DOHH2 (cell line): ENCODE measurements at regions not wholly inside any gene's neighbourhood (a gene's known extent, or its start where the extent isn't known, plus 50 kb on each side); places are given as distances from the start of the nearest gene placed in this dataset.

Experiments
- H3F3A ChIP-seq: fragments of 200-600 bp; sonication (generic), shearing (Covaris generic); 2 replicates; pipeline ENCODE4 v1.6.0; 2016; ENCODE audit warnings: antibody characterized with exemption, mild to moderate bottlenecking; ENCODE audit not compliant: control insufficient read depth, insufficient read depth
- H3K27ac ChIP-seq: fragments of 200-600 bp; sonication (generic); 2 replicates; pipeline ENCODE4 v1.5.1; 2014; ENCODE audit warnings: low read depth, mild to moderate bottlenecking, low read length, moderate library complexity
- H3K27me3 ChIP-seq: fragments of 200-600 bp; sonication (generic); 2 replicates; pipeline ENCODE4 v1.6.1; 2014; ENCODE audit warnings: mild to moderate bottlenecking, low read length, mixed read lengths; ENCODE audit not compliant: control insufficient read depth
- H3K36me3 ChIP-seq: fragments of 200-600 bp; sonication (generic); 2 replicates; pipeline ENCODE4 v1.6.1; 2014; ENCODE audit warnings: mild to moderate bottlenecking, low read length, moderate library complexity, mixed read lengths; ENCODE audit not compliant: control insufficient read depth
- H3K4me1 ChIP-seq: fragments of 200-600 bp; sonication (generic); 2 replicates; pipeline ENCODE4 v1.6.1; 2014; ENCODE audit warnings: mild to moderate bottlenecking, low read length, mixed read lengths; ENCODE audit not compliant: control insufficient read depth
- H3K4me2 ChIP-seq: fragments of 200-600 bp; sonication (generic); 2 replicates; pipeline ENCODE4 v1.6.0; 2014; ENCODE audit warnings: mild to moderate bottlenecking, low read length, moderate library complexity
- H3K4me3 ChIP-seq: fragments of 200-600 bp; sonication (generic); 2 replicates; pipeline ENCODE4 v1.5.1; 2014; ENCODE audit warnings: mild to moderate bottlenecking, low read length, mixed read lengths
- H3K79me2 ChIP-seq: fragments of 200-600 bp; sonication (generic); 2 replicates; pipeline ENCODE4 v1.6.1; 2014; ENCODE audit warnings: mild to moderate bottlenecking, low read length, mixed read lengths; ENCODE audit not compliant: control insufficient read depth
- H3K9me2 ChIP-seq: fragments of 200-600 bp; sonication (generic); replicated peaks from 2 replicates; pipeline ENCODE4 v1.6.1; 2014; ENCODE audit warnings: mild to moderate bottlenecking, low read length, mixed read lengths; ENCODE audit not compliant: control insufficient read depth
- H3K9me3 ChIP-seq: fragments of 200-600 bp; sonication (generic); 2 replicates; pipeline ENCODE4 v1.6.1; 2014; ENCODE audit warnings: antibody characterized with exemption, low read length, mixed read lengths; ENCODE audit not compliant: control insufficient read depth, insufficient read depth
- H4K20me1 ChIP-seq: fragments of 200-600 bp; sonication (generic); 2 replicates; pipeline ENCODE4 v1.6.0; 2014; ENCODE audit warnings: low read depth, mild to moderate bottlenecking, antibody characterized with exemption, low read length, moderate library complexity; ENCODE audit not compliant: control insufficient read depth, insufficient read depth
- EZH2phosphoT487 ChIP-seq: fragments of 200-600 bp; sonication (generic); IDR thresholded peaks from 2 replicates; pipeline ENCODE4 v1.6.1; 2017; ENCODE audit warnings: borderline replicate concordance, mild to moderate bottlenecking, antibody characterized with exemption, low read length, moderate library complexity, mixed read lengths
- TF ChIP-seq, protein P1 (sequence below): fragments of 200-600 bp; sonication (generic); IDR thresholded peaks from one replicate; pipeline ENCODE4 v1.5.1; 2014; ENCODE audit warnings: antibody characterized with exemption, mild to moderate bottlenecking, low read depth, low read length; ENCODE audit not compliant: poor library complexity, severe bottlenecking

- TF ChIP-seq, protein P1, sequence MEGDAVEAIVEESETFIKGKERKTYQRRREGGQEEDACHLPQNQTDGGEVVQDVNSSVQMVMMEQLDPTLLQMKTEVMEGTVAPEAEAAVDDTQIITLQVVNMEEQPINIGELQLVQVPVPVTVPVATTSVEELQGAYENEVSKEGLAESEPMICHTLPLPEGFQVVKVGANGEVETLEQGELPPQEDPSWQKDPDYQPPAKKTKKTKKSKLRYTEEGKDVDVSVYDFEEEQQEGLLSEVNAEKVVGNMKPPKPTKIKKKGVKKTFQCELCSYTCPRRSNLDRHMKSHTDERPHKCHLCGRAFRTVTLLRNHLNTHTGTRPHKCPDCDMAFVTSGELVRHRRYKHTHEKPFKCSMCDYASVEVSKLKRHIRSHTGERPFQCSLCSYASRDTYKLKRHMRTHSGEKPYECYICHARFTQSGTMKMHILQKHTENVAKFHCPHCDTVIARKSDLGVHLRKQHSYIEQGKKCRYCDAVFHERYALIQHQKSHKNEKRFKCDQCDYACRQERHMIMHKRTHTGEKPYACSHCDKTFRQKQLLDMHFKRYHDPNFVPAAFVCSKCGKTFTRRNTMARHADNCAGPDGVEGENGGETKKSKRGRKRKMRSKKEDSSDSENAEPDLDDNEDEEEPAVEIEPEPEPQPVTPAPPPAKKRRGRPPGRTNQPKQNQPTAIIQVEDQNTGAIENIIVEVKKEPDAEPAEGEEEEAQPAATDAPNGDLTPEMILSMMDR, result no peak
- no peak for TF ChIP-seq EZH2phosphoT487
These were observed 344.6 kb upstream of the IMPG1 start for GRCh38 chr6:76416821-76417605.

GRCh38 chr6:76403064-76403463, 330.6 kb upstream of the IMPG1 start:
- Histone ChIP-seq H3F3A (no peaks in the 10 kb centered on the region), H3K79me2 (no peaks in the 10 kb centered on the region), H4K20me1 (no peaks in the 10 kb centered on the region), H3K4me1 (no peaks in the 10 kb centered on the region), H3K4me2 (no peak overlapping the region), H3K4me3 (no peak overlapping the region), H3K9me2 (no peaks in the 10 kb centered on the region), H3K27ac (no peak overlapping the region), H3K27me3 (no peaks in the 10 kb centered on the region), H3K36me3 (no peaks in the 10 kb centered on the region), H3K9me3 (no peaks in the 10 kb centered on the region)
- TF ChIP-seq EZH2phosphoT487, result no peak
- TF ChIP-seq, protein P1, result no peak

More at GRCh38 chr6:76416821-76417605, 344.6 kb upstream of the IMPG1 start:
- Histone ChIP-seq H3K9me3 (no peaks in the 10 kb centered on the region), H3F3A (no peaks in the 10 kb centered on the region), H3K79me2 (no peaks in the 10 kb centered on the region), H3K4me2 (no peak overlapping the region), H4K20me1 (no peaks in the 10 kb centered on the region), H3K27ac (no peak overlapping the region), H3K4me3 (no peak overlapping the region), H3K4me1 (no peaks in the 10 kb centered on the region), H3K9me2 (no peaks in the 10 kb centered on the region), H3K27me3 (no peaks in the 10 kb centered on the region), H3K36me3 (no peaks in the 10 kb centered on the region)

- no peaks in the 10 kb centered on the region for H3K9me2 ChIP-seq
- no peaks in the 10 kb centered on the region for H3K4me1 ChIP-seq
- H3K27me3 ChIP-seq, result no peaks in the 10 kb centered on the region
- H3K27ac ChIP-seq, result no peak overlapping the region
- no peak overlapping the region for H3K4me2 ChIP-seq
- H3K79me2 ChIP-seq, result no peaks in the 10 kb centered on the region
- no peaks in the 10 kb centered on the region for H4K20me1 ChIP-seq
- no peaks in the 10 kb centered on the region for H3K36me3 ChIP-seq
- H3K4me3 ChIP-seq, result no peak overlapping the region
- TF ChIP-seq, protein P1, result no peak
- no peak for TF ChIP-seq EZH2phosphoT487
- no peaks in the 10 kb centered on the region for H3F3A ChIP-seq
- H3K9me3 ChIP-seq, result no peaks in the 10 kb centered on the region
These were observed 325.5 kb upstream of the IMPG1 start for GRCh38 chr6:76397966-76398365.
